GM21825 (cell line): ENCODE measurements at regions not wholly inside any gene's neighbourhood (a gene's known extent, or its start where the extent isn't known, plus 50 kb on each side); places are given as distances from the start of the nearest gene placed in this dataset.

Experiments
- ATAC-seq: cut with Tn5 transposase; IDR thresholded peaks from one replicate; pipeline ENCODE4 v1.9.1; 2021; ENCODE audit warnings: mild to moderate bottlenecking, moderate library complexity; ENCODE audit not compliant: unreplicated experiment

DNA sequence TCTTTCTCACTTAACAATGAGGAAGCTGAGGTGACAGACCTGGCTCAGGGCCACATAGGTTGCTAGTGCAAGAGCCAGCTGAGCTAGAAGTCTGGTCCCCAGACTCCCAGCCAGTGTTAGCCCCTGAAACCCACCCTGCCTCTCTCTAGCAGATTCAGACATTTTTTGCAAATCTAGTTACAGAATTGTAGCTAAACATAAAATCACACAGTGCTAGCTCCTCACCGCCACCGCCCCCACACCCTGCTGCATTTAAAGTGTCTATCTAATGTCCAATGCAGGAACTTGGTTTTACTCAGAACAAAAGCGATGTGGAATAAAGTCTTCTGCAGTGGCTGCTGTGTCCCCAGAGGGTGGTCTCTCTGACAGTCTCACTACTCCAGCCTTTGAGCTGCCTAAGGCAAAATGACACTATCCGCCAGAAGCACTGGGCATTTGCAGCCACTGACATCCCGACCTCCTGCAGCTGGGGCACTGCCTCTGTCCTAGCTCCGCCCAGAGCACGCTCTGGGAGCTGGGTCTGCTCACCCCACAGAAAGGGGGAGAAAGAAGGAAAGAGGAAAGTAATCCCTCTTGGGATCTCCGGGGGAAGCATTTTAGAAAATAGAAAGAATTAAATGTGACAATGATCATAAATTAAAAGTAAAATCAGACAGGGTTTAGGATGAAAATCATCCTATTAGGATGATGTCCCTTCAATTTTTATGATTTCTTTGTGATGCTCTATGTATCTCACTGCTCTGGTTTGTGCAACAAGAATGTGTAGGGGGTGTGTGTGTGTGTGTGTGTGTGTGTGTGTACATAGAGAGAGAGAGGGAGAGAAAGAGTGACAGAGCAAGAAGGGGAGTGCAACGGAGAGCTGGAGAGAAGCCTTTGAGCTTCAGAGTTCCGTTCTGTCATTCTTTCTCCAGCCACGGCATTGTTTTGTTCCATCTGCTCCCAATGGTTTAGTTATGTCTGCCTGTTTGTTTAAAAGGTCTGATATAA, 50.5 kb upstream of the ST8SIA3 start:
- ATAC-seq: no peak
